CD4-positive, alpha-beta T cell treated with Interleukin-15 for 4 hours (primary cell): ENCODE measurements at regions not wholly inside any gene's neighbourhood (a gene's known extent, or its start where the extent isn't known, plus 50 kb on each side); places are given as distances from the start of the nearest gene placed in this dataset.

Experiments
- DNase-seq: peaks from one replicate; pipeline ENCODE4 v3.0.0-alpha.2; 2020; ENCODE audit warnings: low spot score

DNA sequence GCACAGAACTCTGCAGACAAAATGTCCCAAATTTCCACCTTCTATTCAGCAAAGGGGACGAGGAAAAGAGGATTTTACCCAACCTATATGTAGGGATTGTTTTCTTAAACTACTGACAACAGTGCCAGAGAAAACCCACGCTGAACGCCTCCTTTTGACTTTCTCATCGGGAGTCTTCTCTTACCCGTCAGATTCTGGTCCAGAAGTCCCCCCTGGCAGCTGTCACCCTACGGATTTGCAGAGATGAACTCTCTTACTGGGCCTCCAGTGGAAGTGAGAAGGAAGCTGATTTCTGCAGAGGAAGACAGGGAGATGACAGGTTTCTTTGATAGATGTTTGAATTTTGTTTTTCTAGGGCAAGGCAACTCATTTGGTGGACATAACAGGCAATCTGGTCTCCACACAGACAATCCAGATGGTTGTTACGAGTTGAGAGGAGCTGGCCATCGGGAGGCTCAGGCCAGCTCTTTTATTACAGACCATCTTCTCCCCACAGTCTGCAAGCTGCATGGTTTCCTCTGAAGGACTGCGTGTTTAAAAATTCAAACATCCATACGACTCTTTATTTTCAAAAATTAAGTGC lies 804.3 kb downstream of the RNF144A start:
- DNase-seq = no peak

DNA sequence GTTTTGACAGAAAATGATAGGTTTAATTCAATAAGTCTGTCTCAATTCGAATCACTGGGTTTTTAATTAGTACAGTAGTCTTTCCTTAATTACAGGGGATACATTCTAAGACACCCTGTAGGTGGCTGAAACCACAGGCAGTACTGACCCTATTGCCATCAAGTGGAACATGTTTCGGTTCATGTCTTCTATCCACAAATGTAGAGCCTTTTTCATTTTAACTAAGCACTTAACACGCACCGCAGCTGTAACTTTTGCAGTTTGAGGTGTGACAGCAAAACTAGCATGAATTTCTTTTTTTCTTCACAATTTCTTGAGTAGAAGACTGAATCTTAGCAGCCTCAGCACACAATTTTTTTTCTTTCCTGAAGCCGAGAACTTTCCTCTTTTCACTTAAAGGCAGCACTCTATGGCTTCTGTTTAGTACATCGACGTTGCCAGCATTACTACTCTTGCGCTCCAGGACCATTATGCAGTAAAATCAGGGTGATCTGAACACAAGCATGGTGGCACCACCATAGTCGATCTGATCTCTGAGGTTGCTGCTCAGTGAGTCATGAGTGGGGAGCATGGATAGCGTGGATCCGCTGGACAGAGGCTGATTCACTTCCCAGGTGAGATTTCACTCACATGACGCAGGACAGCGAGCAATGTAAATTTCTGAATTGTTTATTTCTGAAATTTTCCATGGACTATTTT lies 805.1 kb downstream of the RNF144A start:
- no peak for DNase-seq

DNA sequence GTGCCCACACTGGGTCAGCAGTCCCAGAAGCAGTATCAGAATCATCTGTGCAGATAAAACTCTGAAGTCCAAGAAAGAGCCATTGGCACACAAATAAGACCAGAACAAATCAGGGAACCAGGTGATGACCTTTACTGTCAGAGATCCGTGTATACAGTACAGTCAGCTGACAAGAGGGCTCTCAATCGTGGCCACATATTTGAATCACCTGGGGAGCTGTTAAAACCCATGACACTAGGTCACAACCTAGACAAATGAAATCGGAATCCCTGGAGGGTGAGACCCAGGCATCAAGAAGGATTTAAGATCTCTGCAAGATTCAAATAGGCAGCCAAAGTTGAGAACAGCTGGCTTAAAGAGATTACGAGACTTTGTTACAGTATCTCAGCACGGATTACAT lies 807.1 kb downstream of the RNF144A start:
- DNase-seq = no peak

DNA sequence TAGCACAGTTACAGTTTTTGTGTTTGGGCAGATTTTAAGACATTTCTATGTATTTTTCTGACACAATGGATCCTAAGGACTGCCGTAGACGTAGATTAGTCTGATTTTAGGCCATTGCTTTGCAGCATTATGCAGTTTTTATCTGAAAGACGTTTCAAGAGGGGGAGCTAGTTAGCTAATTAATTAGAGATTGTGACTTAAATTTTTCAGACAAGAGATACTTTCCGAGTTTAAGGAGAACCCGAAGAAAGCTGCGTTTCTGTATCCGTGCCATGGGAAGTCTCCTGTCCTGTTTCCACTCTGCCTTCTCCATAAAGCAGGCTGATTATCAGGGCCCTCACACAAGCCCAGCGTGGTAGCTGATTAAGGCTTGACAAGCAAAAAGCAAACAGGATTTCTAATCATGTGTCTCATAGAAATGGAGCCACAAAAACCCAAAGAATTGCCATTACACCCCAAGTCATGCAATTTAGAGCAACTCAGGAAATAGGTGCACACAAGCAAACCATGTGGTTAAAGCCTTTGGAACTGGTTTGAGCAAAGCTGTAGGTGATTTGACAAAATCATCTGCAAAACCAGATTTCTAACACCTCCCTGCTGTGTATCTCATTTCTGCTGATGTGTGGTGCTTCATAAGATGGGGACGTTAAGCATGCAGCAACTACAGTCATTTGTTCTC lies 808.1 kb downstream of the RNF144A start:
- DNase-seq = peak; percentile 71

DNA sequence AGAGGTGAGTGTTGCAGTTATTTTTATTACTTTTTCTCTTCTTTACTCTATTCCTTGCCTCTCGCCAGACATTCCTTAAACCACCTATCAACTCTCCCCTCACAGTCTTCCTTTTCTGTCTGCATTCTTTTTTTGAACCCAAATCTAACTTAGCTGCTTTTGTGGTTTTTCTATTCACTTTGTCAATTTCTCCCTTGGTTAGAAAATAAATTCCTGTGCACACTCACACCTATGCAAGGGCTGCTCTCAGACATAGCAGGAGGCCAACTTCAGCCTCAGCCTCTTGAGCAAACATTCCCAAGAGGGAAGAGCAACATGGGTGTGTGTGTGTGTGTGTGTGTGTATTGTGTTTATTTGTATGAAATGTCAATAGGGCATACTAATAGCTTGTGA lies 808.6 kb downstream of the RNF144A start:
- DNase-seq = no peak

DNA sequence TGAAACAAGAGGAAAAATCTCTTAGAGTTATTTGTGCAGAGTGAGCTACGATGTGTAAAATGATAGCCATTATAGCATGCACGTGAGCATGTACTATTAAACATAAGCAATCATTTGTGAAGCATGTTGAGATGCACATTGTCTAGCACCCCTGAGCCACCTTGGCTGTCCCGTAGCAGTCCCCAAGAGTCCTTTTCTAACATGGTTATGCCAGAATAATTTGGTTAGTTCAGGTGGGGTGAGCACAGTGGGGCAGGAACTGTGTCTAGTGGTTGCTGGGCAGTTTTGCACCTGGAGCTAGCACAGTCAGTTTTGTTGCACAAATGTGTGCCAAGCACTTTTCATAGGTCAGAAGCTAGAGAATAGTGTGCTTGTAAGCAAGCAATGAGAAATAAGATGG lies 809.8 kb downstream of the RNF144A start:
- DNase-seq = no peak

DNA sequence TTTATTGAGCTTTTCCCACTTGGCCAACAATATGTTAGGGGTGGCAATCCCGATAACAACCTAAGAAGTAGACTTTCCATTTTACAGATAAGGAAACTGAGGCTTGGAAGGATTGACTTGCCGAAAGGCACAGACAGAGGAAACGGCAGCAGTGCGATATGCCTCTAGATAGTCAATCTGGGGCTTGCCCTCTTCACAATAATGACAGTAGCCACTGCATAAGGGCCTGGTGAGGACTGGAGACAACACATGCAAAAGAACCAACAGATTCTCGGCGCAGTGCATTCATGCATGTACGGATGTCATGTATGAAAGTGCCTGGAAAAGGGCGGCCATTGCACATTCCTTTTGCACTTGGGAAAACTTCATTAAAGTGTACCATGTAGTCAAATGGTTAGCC lies 811.2 kb downstream of the RNF144A start:
- no peak for DNase-seq

DNA sequence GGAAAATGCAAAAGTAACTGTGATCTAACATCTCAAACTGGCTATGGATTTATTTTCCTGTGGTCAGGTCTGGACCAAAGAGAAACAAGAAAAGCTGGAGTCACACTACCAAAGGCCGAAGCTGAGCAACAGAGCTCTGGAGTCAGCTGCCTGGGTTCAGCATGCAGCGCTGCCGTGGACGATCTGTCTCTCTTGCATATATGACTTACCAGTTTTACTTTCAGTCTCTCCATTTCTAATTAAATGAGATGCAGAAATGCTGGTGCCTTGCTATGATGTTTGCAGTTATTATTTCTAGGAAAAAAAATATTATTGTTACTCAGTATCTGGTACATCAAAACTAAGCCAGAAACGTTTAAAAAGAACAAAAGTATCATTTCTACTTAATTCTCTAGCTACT lies 813.2 kb downstream of the RNF144A start:
- DNase-seq = peak; percentile 31

DNA sequence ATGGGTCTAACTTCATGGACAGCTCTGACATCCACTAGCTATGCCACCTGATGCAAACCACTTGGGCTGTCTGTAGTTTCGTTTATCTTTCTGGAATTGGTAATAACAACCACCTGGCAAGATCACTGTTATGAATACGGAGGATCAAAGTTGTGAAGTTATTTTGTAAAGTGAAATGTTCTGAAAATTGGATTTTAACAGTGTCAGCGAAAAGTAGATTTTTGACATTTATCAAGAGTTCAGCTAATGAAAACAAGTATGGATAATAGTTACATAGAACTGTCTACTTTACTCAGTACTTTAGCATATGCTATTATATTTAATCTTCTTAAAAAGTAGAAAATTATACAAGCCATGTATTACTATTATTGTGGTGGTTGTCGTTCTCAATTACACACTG lies 813.8 kb downstream of the RNF144A start:
- no peak for DNase-seq

DNA sequence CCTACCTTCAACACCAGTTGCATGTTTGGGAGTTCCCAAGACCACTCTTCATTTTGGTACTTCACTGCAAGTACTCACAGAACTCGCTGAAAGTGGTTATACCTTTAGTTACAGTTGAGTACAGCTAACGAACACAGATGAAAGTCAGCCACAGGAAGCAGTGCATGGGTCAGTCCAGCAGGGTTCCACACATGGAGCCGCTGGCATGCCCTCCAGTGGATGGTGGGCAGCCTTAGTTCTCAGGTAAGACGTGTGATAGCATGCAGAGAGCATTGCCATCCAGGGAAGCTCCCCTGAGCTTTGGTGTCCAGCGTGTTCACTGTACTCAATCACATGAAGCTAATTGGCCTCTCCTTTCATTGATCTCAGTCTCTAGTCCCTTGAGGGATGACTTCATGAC lies 815.3 kb downstream of the RNF144A start:
- no peak for DNase-seq

DNA sequence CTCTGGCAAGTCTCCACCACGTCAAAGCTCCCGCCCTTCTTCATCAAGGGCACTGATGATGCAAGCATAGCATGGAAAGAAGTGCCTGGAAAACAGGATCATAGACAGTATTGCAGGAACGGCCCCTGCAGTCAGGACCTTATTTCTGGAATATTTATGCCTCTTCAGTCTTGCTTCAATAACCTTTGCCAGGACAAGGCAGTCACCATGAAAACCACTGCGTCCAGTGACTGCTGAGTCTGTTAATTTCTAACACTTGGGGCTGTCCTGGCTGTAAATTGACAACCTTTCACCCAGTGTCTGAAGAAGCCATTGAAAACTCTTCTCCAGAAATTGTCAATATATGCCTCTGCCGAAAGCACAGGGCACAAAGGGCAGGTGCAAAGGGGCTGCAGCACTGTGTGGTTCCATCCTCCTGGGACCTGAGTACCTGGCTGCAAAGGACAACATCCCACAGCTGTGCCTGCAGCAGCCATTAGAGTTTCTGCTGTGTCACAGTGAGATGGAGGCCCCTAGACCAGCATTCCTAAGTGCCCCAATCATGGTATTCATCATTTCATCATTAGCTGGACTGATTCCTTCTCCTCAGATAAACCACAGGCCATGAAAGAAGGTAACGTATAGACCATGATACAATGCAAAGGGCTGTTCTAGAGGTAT lies 819.6 kb downstream of the RNF144A start:
- DNase-seq = no peak

DNA sequence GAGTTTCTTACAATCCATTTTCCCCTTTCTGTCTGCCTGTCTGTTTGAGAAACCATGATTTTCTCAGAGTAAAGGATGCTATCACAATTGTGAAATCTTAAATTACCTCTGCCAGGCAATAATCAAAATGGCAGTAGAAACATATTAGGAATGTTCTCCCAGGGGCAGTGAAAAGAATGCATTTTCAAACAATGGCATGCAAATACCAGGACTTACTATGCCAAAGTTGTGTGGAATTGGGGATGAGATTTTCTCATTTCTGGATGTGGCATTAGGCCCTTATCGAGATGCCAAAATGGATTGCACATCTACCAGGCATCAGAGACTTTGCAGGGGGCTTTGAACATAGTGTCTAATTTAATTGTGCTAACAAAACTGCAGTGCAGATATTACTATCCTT lies 821.4 kb downstream of the RNF144A start:
- DNase-seq = no peak

DNA sequence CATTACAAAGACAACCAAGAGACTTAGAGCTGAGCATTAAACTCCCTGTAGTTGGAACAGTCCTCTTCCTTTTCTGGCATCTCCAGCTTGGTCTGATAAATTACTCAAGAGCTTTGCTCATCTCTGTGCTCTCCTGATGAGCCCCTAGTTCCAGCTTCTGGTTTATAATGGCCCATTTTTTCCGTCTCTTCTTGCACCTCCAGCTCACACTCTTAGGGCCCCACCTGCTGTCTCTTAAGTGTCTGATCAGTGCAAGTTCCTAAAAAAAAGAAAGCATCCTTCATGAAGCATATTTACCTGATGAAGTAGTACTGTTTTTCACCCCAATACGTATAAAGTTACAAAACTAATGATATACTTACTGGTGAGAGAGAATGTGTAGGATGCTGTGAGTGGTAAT lies 822.9 kb downstream of the RNF144A start:
- no peak for DNase-seq

DNA sequence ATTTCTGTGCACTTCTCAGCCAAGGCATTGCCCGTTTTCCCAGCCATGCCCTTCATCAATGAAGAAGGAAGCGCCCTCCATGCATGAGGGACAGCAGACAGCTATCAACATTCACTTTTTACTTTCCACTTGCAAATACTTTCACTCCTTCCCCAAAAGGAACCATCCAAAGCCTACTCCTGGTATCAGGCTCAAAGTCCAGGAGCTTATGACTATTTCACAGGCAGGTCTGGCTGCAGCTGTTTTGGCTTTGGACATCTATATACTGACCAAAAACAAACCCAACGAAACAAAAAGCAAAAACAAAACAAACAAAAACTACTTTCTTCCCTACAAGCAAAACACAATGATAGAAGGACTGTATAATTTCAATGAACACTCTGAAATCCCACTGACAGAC lies 825.1 kb downstream of the RNF144A start:
- no peak for DNase-seq

DNA sequence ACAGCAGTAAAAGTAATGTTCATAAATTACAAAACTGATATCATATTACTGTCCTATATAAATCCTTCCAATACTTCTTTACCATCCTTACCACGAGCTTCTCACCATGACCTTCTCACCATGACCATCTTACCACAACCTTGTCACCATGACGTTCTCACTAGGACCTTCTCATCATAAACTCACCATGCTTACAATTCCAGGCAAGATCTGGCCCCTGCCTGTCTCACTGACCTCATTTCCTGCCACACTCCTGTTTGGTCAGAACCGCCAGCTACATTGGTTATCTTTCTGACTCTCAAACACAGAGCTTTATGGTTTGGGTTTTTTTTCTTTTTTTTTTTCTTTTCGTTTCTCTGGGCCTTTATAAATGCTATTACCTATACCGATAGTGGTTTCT lies 827.6 kb downstream of the RNF144A start:
- DNase-seq = peak; percentile 64

DNA sequence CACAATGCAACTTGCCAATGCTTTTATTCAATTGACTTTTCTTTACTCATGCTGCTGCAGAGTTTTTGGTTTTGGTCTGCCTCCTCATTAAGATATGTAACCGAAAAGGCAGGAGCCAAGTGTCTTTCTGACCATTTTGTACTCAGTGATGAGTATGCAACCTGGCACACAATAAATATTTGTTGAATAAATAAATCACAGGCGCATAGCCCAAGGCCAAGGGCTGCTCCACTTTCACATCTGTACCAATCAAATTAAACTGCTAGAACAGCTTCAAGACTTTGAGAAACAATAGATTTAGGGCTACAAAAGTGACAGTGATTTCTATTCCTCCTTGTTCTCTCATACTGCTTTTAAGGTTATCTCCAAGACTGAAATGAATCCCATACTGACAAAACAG lies 828.2 kb downstream of the RNF144A start:
- no peak for DNase-seq

DNA sequence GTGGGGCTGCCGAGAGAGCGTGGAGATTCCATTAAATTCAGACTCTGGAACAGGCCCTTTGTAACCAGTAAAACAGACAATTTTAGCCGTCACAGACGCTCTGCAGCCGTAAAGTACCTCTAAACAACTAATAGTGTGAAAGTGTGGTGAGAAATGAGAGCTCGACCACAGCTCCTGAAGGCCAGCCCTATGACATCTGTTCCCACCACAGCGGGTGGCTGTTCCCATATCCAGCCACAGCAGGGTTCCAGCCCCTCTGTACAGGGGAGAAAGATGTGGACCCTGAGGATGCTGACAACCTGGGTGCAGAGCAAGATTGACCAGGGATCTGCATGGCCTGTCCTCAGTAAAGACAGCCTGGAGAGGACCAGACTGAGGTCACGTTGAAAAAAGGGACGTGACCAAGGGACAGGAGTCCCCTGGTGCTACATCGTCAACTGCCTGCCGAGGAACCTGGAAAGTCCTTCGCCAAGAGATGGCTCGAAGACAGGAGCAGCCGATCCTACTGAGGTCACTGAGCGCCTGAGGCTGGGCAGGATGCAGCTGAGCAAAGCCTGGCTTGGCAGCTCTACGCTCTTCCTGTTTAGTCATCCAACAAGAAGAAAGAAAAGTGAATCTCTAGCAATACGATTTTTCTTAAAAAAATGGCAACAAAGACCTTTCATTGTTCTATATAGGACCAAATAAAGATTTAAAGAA lies 831.7 kb downstream of the RNF144A start:
- DNase-seq = peak; percentile 22

DNA sequence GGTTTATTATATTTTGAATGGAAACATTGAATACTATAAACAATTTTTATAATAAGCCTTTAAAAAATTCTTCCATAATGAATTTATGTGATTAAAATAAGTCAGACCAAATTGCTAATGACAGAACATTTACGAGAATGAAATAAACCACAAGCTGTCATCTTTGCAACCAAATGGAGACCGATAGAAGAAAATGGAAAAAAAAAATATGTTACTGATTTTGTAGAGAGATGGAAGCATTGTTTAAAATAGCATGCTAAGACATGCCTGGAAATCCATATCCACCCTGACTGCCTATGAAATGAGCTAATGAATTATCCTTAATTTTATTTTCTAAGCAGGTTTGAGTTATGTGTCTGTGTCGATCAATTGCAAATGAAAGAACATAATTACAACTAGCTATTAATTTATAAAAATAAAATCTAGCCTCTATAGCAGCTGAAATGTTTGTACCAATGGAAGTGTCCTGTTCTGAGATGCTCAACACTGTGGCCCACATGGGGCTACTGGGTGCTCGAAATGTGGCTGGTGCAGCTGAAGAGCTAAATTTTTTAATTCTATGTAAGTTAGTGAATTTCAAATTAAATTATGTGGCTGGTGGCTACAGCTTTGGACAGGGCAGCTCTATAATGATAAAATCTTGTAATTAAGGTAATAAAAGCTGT lies 832.8 kb downstream of the RNF144A start:
- no peak for DNase-seq

DNA sequence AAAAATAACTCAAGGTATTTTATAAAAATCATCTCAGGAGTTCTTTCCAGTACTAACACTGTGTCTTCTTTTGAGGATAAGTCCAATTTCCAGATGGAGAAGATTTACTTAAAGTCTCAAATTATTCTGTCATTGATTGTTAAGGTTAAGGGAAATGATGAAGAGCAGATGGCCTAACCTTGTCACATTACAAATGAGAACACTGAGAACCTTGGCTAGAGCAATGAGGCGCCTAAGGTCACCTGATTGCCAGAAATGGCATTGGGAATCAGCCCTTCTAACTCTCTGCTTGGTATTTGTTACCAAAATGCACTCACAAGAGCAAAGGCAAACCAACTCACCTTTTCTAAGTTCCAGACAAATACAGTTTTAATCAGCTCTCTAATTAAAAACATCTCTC lies 835.1 kb downstream of the RNF144A start:
- DNase-seq = no peak

DNA sequence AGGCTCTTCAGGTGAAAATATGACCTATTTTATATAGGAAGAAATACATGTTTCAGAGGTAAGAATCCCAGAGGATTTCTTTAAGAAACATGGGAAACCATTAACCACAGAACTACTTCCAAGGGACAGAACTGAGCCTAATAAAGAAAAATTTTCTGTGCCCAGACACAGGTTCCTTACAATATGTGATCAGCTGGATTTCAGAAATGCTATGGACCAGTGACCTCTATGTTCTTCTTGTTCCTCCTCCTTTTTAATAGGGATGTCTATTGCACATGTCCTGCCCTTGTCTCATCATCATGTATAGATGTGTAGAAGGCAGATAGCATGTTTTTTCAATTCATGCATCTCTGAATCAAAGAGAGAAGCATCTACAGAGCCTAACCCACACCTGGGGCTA lies 836.6 kb downstream of the RNF144A start:
- no peak for DNase-seq

DNA sequence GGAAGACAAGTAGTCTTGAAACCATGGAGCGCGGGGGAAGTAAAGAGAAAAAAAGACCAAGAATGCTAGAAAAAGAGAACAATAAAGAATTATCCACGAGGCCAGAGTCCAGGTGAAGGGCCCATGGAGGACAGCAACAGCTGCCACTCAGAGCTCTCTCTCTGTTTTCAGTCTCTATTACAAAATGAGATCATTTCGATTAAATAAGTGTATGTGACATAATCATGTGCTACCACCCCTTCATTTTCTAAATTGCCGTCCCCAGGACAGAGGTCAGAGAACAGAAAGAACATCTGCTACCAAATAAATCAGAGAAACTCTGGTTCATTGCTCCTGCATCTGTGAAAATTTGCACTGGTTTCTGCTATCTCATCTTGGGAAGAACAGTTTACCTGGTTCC lies 838.7 kb downstream of the RNF144A start:
- no peak for DNase-seq
